Caco-2 (cell line): ENCODE measurements at regions not wholly inside any gene's neighbourhood (a gene's known extent, or its start where the extent isn't known, plus 50 kb on each side); places are given as distances from the start of the nearest gene placed in this dataset.

Source experiments
- BruUV-seq: library from RNA; stranded (reverse); fragments of 400-500 nt; replicated peaks from 2 replicates; lab custom pipeline; 2021; lab: Mats Ljungman, UMichigan
- CTCF ChIA-PET: fragments of 300-600 bp; sonication (Branson Sonifier 250); formaldehyde crosslinking; loops from one replicate; lab custom pipeline; 2022; ENCODE audit warnings: antibody characterized with exemption; lab: Charles Lee
- POLR2A ChIA-PET: fragments of 300-600 bp; sonication (Branson Sonifier 250); formaldehyde crosslinking; loops from one replicate; lab custom pipeline; 2022; ENCODE audit warnings: antibody characterized with exemption; lab: Charles Lee
- DNase-seq, 2 experiments: peaks; one replicate each; pipeline versions ENCODE4 v3.0.0 to v3.0.0-alpha.2; 2020 to 2022
- H3K27me3 ChIP-seq: replicated peaks from 2 replicates; pipeline ENCODE4 v1.6.0; 2011; ENCODE audit warnings: low read length; ENCODE audit not compliant: control insufficient read depth, insufficient read depth
- H3K36me3 ChIP-seq: 2 replicates; pipeline ENCODE4 v1.5.1; 2011; ENCODE audit warnings: low read length; ENCODE audit not compliant: control insufficient read depth, insufficient read depth
- H3K4me1 ChIP-seq: fragments of 250-450 bp; sonication (Bioruptor Pico); 2 replicates; pipeline ENCODE4 v1.5.1; 2020; ENCODE audit warnings: mild to moderate bottlenecking
- H3K4me3 ChIP-seq: 2 replicates; pipeline ENCODE4 v1.5.1; 2011; ENCODE audit warnings: low read depth, mild to moderate bottlenecking, control low read depth, low read length
- H3K9me3 ChIP-seq: fragments of 250-450 bp; sonication (Bioruptor Pico); 2 replicates; pipeline ENCODE4 v1.5.1; 2020; ENCODE audit warnings: mild to moderate bottlenecking, moderate library complexity
- H3K27ac Mint-ChIP-seq: one replicate; pipeline ENCODE4 v1.8.0; 2022; ENCODE audit warnings: mixed read lengths; ENCODE audit not compliant: unreplicated experiment
- H3K27me3 Mint-ChIP-seq: one replicate; pipeline ENCODE4 v1.8.0; 2022; ENCODE audit warnings: mixed read lengths; ENCODE audit not compliant: insufficient read depth, unreplicated experiment
- H3K36me3 Mint-ChIP-seq: one replicate; pipeline ENCODE4 v1.8.0; 2022; ENCODE audit warnings: mild to moderate bottlenecking, mixed read lengths; ENCODE audit not compliant: insufficient read depth, unreplicated experiment
- H3K4me1 Mint-ChIP-seq: one replicate; pipeline ENCODE4 v1.8.0; 2022; ENCODE audit warnings: low read depth, mixed read lengths; ENCODE audit not compliant: unreplicated experiment
- H3K4me3 Mint-ChIP-seq: one replicate; pipeline ENCODE4 v1.8.0; 2022; ENCODE audit warnings: mild to moderate bottlenecking, moderate library complexity, mixed read lengths; ENCODE audit not compliant: unreplicated experiment
- H3K9me3 Mint-ChIP-seq: one replicate; pipeline ENCODE4 v1.8.0; 2022; ENCODE audit warnings: mixed read lengths; ENCODE audit not compliant: unreplicated experiment
- CTCF ChIP-seq, 2 experiments: fragments of 200-600 bp in 1 of 2; IDR thresholded peaks; 1 replicate in 1 of 2; 2 replicates in 1 of 2; pipeline versions ENCODE4 v1.5.1 to v1.8.0; 2011 to 2022; ENCODE audit warnings: antibody characterized with exemption in 1 of 2, control low read depth in 1 of 2, inconsistent platforms in 1 of 2, low read depth in 1 of 2, low read length in 1 of 2, mild to moderate bottlenecking in 1 of 2, moderate library complexity in 1 of 2; ENCODE audit not compliant: insufficient read depth in 1 of 2, severe bottlenecking in 1 of 2, unreplicated experiment in 1 of 2
- intact Hi-C: fragments of 100-400 bp; cut with micrococcal nuclease; formaldehyde crosslinking; loops from one replicate; pipeline ENCODE4 v1.10.0; 2022; ENCODE audit not compliant: unreplicated experiment

GRCh38 chr12:11540615-11541310 lies 108.7 kb upstream of the ETV6 start:
- no peak overlapping the region for H3K27ac Mint-ChIP-seq
- intact Hi-C loops, result no loop called here
- H3K4me1 Mint-ChIP-seq, result no peaks in the 10 kb centered on the region
- Histone ChIP-seq H3K9me3 (0 out of 2 replicates have a peak, but pooled peaks cover 5% of the 10 kb centered on the region), H3K4me3 (no peak overlapping the region), H3K27me3 (no peaks in the 10 kb centered on the region), H3K36me3 (no peaks in the 10 kb centered on the region), H3K4me1 (no peaks in the 10 kb centered on the region)
- DNase-seq, result no peak
- H3K27me3 Mint-ChIP-seq, result peaks cover 8% of the 10 kb centered on the region
- H3K9me3 Mint-ChIP-seq, result no peaks in the 10 kb centered on the region
- POLR2A ChIA-PET, result no interaction called here
- H3K36me3 Mint-ChIP-seq, result no peaks in the 10 kb centered on the region
- no peak for TF ChIP-seq CTCF (IDR thresholded peaks at IDR 0.05; ENCODE audit: insufficient read depth in 1 of 2, low read depth in 1 of 2, low read length in 1 of 2, severe bottlenecking in 1 of 2, unreplicated experiment in 1 of 2)
- BruUV-seq, result no TSS peak
- H3K4me3 Mint-ChIP-seq, result no peak overlapping the region
- CTCF ChIA-PET, result no interaction called here

- POLR2A ChIA-PET, result no interaction called here
Measured at GRCh38 chr12:11542599-11542998, 106.9 kb upstream of the ETV6 start.

GRCh38 chr12:11543457-11544158 lies 105.9 kb upstream of the ETV6 start:
- no peaks in the 10 kb centered on the region for H3K36me3 Mint-ChIP-seq
- BruUV-seq, result no TSS peak
- H3K4me3 Mint-ChIP-seq, result no peak overlapping the region
- Histone ChIP-seq H3K4me1 (no peaks in the 10 kb centered on the region), H3K36me3 (no peaks in the 10 kb centered on the region), H3K27me3 (no peaks in the 10 kb centered on the region), H3K4me3 (no peak overlapping the region), H3K9me3 (0 out of 2 replicates have a peak, but pooled peaks cover 3% of the 10 kb centered on the region)
- intact Hi-C loops, result no loop called here
- H3K9me3 Mint-ChIP-seq, result no peaks in the 10 kb centered on the region
- POLR2A ChIA-PET, result no interaction called here
- no peak overlapping the region for H3K27ac Mint-ChIP-seq
- H3K4me1 Mint-ChIP-seq, result no peaks in the 10 kb centered on the region
- H3K27me3 Mint-ChIP-seq, result peaks cover 8% of the 10 kb centered on the region
- DNase-seq, result no peak
- no peak for TF ChIP-seq CTCF (IDR thresholded peaks at IDR 0.05; ENCODE audit: insufficient read depth in 1 of 2, low read depth in 1 of 2, low read length in 1 of 2, severe bottlenecking in 1 of 2, unreplicated experiment in 1 of 2)
- CTCF ChIA-PET, result no interaction called here

More at GRCh38 chr12:11542599-11542998, 106.9 kb upstream of the ETV6 start:
- Mint-ChIP-seq H3K36me3 (no peaks in the 10 kb centered on the region), H3K4me3 (no peak overlapping the region), H3K4me1 (no peaks in the 10 kb centered on the region), H3K27me3 (peaks cover 8% of the 10 kb centered on the region), H3K27ac (no peak overlapping the region), H3K9me3 (no peaks in the 10 kb centered on the region)
- no TSS peak for BruUV-seq
- no peaks in the 10 kb centered on the region for H3K36me3 ChIP-seq
- H3K4me1 ChIP-seq, result no peaks in the 10 kb centered on the region
- H3K27me3 ChIP-seq, result no peaks in the 10 kb centered on the region
- intact Hi-C loops, result no loop called here
- no peak for DNase-seq
- no peak for TF ChIP-seq CTCF (IDR thresholded peaks at IDR 0.05; ENCODE audit: insufficient read depth in 1 of 2, low read depth in 1 of 2, low read length in 1 of 2, severe bottlenecking in 1 of 2, unreplicated experiment in 1 of 2)
- no peak overlapping the region for H3K4me3 ChIP-seq
- CTCF ChIA-PET, result no interaction called here
- 0 out of 2 replicates have a peak, but pooled peaks cover 3% of the 10 kb centered on the region for H3K9me3 ChIP-seq
